ENCODE measurements at regions not wholly inside any gene's neighbourhood (a gene's known extent, or its start where the extent isn't known, plus 50 kb on each side); places are given as distances from the start of the nearest gene placed in this dataset.
"Not testable (repeated sequence)": the region's sequence is repeated elsewhere in the genome, so short reads cannot be mapped to it uniquely, and the experiment has no call there.

GRCh38 chr7:66466081-66466600 lies 162.5 kb upstream of the KCTD7 start:
- no peak for TF ChIP-seq CTCF (IDR thresholded peaks at IDR 0.05; ENCODE audit: insufficient read depth, low read length, poor library complexity, severe bottlenecking)
- Histone ChIP-seq H3K36me3 (ENCODE audit: control insufficient read depth, insufficient read depth, low read length) (no peaks in the 10 kb centered on the region), H3K27me3 (replicated peaks; ENCODE audit: control insufficient read depth, insufficient read depth, low read length) (no peaks in the 10 kb centered on the region), H3K4me3 (replicated peaks; ENCODE audit: low read depth, low read length) (no peak overlapping the region)
- no peak for DNase-seq (ENCODE audit: extremely low read depth, insufficient read length)

GRCh38 chr7:66467887-66468286 lies 160.8 kb upstream of the KCTD7 start:
- no peak for DNase-seq (ENCODE audit: extremely low read depth, insufficient read length)
- TF ChIP-seq CTCF (IDR thresholded peaks at IDR 0.05; ENCODE audit: insufficient read depth, low read length, poor library complexity, severe bottlenecking): no peak
- H3K27me3 ChIP-seq (replicated peaks; ENCODE audit: control insufficient read depth, insufficient read depth, low read length): no peaks in the 10 kb centered on the region
- no peaks in the 10 kb centered on the region for H3K36me3 ChIP-seq (ENCODE audit: control insufficient read depth, insufficient read depth, low read length)
- H3K4me3 ChIP-seq (replicated peaks; ENCODE audit: low read depth, low read length): no peak overlapping the region

- not testable (repeated sequence) for DNase-seq (ENCODE audit: extremely low read depth, insufficient read length); H3K27me3 ChIP-seq (replicated peaks; ENCODE audit: control insufficient read depth, insufficient read depth, low read length); H3K4me3 ChIP-seq (replicated peaks; ENCODE audit: low read depth, low read length); H3K36me3 ChIP-seq (ENCODE audit: control insufficient read depth, insufficient read depth, low read length)
These were observed 155.6 kb upstream of the KCTD7 start for GRCh38 chr7:66473064-66473463.

GRCh38 chr7:66474441-66474840 lies 154.2 kb upstream of the KCTD7 start:
- TF ChIP-seq CTCF (IDR thresholded peaks at IDR 0.05; ENCODE audit: insufficient read depth, low read length, poor library complexity, severe bottlenecking): no peak
- H3K4me3 ChIP-seq (replicated peaks; ENCODE audit: low read depth, low read length): no peak overlapping the region
- H3K36me3 ChIP-seq (ENCODE audit: control insufficient read depth, insufficient read depth, low read length): peaks cover 7% of the 10 kb centered on the region
- no peaks in the 10 kb centered on the region for H3K27me3 ChIP-seq (replicated peaks; ENCODE audit: control insufficient read depth, insufficient read depth, low read length)
- DNase-seq (ENCODE audit: extremely low read depth, insufficient read length): no peak

GRCh38 chr7:66476056-66476455 lies 152.6 kb upstream of the KCTD7 start:
- not testable (repeated sequence) for H3K27me3 ChIP-seq (replicated peaks; ENCODE audit: control insufficient read depth, insufficient read depth, low read length); H3K36me3 ChIP-seq (ENCODE audit: control insufficient read depth, insufficient read depth, low read length); H3K4me3 ChIP-seq (replicated peaks; ENCODE audit: low read depth, low read length); DNase-seq (ENCODE audit: extremely low read depth, insufficient read length)

- not testable (repeated sequence) for DNase-seq (ENCODE audit: extremely low read depth, insufficient read length); H3K27me3 ChIP-seq (replicated peaks; ENCODE audit: control insufficient read depth, insufficient read depth, low read length); H3K4me3 ChIP-seq (replicated peaks; ENCODE audit: low read depth, low read length); H3K36me3 ChIP-seq (ENCODE audit: control insufficient read depth, insufficient read depth, low read length)
These were observed 150.8 kb upstream of the KCTD7 start for GRCh38 chr7:66477822-66478397.

- DNase-seq (ENCODE audit: extremely low read depth, insufficient read length); H3K27me3 ChIP-seq (replicated peaks; ENCODE audit: control insufficient read depth, insufficient read depth, low read length); H3K4me3 ChIP-seq (replicated peaks; ENCODE audit: low read depth, low read length); H3K36me3 ChIP-seq (ENCODE audit: control insufficient read depth, insufficient read depth, low read length): not testable (repeated sequence)
These were observed 147.5 kb upstream of the KCTD7 start for GRCh38 chr7:66481229-66481628.

- not testable (repeated sequence) for H3K27me3 ChIP-seq (replicated peaks; ENCODE audit: control insufficient read depth, insufficient read depth, low read length); DNase-seq (ENCODE audit: extremely low read depth, insufficient read length); H3K36me3 ChIP-seq (ENCODE audit: control insufficient read depth, insufficient read depth, low read length); H3K4me3 ChIP-seq (replicated peaks; ENCODE audit: low read depth, low read length)
These were observed 139.6 kb upstream of the KCTD7 start for GRCh38 chr7:66489065-66489464.

GRCh38 chr7:66489741-66490140 lies 138.9 kb upstream of the KCTD7 start:
- not testable (repeated sequence) for H3K4me3 ChIP-seq (replicated peaks; ENCODE audit: low read depth, low read length); DNase-seq (ENCODE audit: extremely low read depth, insufficient read length); H3K27me3 ChIP-seq (replicated peaks; ENCODE audit: control insufficient read depth, insufficient read depth, low read length); H3K36me3 ChIP-seq (ENCODE audit: control insufficient read depth, insufficient read depth, low read length)

- H3K27me3 ChIP-seq (replicated peaks; ENCODE audit: control insufficient read depth, insufficient read depth, low read length); H3K36me3 ChIP-seq (ENCODE audit: control insufficient read depth, insufficient read depth, low read length); DNase-seq (ENCODE audit: extremely low read depth, insufficient read length); H3K4me3 ChIP-seq (replicated peaks; ENCODE audit: low read depth, low read length): not testable (repeated sequence)
These were observed 137.7 kb upstream of the KCTD7 start for GRCh38 chr7:66490979-66491378.

GRCh38 chr7:66492405-66492804 lies 136.3 kb upstream of the KCTD7 start:
- not testable (repeated sequence) for H3K27me3 ChIP-seq (replicated peaks; ENCODE audit: control insufficient read depth, insufficient read depth, low read length); H3K36me3 ChIP-seq (ENCODE audit: control insufficient read depth, insufficient read depth, low read length); DNase-seq (ENCODE audit: extremely low read depth, insufficient read length)
- H3K4me3 ChIP-seq (replicated peaks; ENCODE audit: low read depth, low read length): peak overlapping the region; percentile 87

Measured in GM06990 (cell line).